Neural cell (in vitro differentiated cells): ENCODE measurements at regions not wholly inside any gene's neighbourhood (a gene's known extent, or its start where the extent isn't known, plus 50 kb on each side); places are given as distances from the start of the nearest gene placed in this dataset.

Source experiments
- EP300 ChIP-seq: fragments of 450-650 bp; conservative IDR thresholded peaks from 2 replicates; pipeline ENCODE4 v1.6.1; 2014; ENCODE audit warnings: antibody characterized with exemption, mild to moderate bottlenecking, moderate library complexity; ENCODE audit not compliant: poor library complexity, severe bottlenecking
- EZH2 ChIP-seq: fragments of 200-600, 300-800 bp; shearing (Covaris generic), sonication (generic); IDR thresholded peaks from 2 replicates; pipeline ENCODE4 v1.6.1; 2014; ENCODE audit warnings: antibody characterized with exemption, low read length, borderline replicate concordance, mild to moderate bottlenecking; ENCODE audit not compliant: insufficient read depth, poor library complexity, severe bottlenecking
- POLR2AphosphoS5 ChIP-seq: IDR thresholded peaks from 2 replicates; pipeline ENCODE4 v1.6.1; 2012
- SMC3 ChIP-seq: fragments of 450-650 bp; conservative IDR thresholded peaks from 2 replicates; pipeline ENCODE4 v1.6.1; 2014; ENCODE audit warnings: antibody characterized with exemption, mild to moderate bottlenecking, moderate library complexity; ENCODE audit not compliant: poor library complexity
- TF ChIP-seq, protein P1 (sequence below): fragments of 450-650 bp; IDR thresholded peaks from 2 replicates; pipeline ENCODE4 v1.5.1; 2014; ENCODE audit warnings: antibody characterized with exemption, mild to moderate bottlenecking, moderate library complexity; ENCODE audit not compliant: poor library complexity, severe bottlenecking

GRCh38 chr4:59249110-59249509 is 1951.0 kb upstream of the ADGRL3 start:
- TF ChIP-seq, protein P1, sequence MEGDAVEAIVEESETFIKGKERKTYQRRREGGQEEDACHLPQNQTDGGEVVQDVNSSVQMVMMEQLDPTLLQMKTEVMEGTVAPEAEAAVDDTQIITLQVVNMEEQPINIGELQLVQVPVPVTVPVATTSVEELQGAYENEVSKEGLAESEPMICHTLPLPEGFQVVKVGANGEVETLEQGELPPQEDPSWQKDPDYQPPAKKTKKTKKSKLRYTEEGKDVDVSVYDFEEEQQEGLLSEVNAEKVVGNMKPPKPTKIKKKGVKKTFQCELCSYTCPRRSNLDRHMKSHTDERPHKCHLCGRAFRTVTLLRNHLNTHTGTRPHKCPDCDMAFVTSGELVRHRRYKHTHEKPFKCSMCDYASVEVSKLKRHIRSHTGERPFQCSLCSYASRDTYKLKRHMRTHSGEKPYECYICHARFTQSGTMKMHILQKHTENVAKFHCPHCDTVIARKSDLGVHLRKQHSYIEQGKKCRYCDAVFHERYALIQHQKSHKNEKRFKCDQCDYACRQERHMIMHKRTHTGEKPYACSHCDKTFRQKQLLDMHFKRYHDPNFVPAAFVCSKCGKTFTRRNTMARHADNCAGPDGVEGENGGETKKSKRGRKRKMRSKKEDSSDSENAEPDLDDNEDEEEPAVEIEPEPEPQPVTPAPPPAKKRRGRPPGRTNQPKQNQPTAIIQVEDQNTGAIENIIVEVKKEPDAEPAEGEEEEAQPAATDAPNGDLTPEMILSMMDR = no peak
- TF ChIP-seq SMC3 = no peak
- TF ChIP-seq EP300 = no peak
- TF ChIP-seq POLR2AphosphoS5 = no peak
- TF ChIP-seq EZH2 = no peak
